ENCODE measurements at regions not wholly inside any gene's neighbourhood (a gene's known extent, or its start where the extent isn't known, plus 50 kb on each side); places are given as distances from the start of the nearest gene placed in this dataset.

DNA sequence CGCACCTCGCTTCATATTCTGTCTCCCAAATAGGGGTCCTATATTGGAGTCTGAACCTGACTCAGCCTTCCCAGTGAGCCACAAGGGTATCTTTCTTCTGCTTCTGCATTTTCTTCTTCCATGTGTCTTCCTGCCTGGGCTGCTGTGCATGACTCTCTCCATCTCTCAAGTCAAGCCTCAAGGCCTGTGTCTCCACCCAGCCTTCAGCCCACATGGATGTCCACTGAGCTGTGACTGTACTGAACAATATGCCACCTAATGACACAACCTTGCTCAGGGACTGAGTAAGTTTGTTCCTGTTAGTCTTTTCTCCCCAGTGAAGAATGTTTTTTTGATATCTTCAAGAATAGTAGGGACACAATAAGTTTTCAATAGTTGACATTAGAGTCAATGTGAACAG, 162.7 kb upstream of the TBX20 start:
- Mint-ChIP-seq H3K27ac (ENCODE audit: unreplicated experiment) (no peak overlapping the region), H3K36me3 (ENCODE audit: insufficient read depth, unreplicated experiment) (no peaks in the 10 kb centered on the region), H3K4me3 (ENCODE audit: low read depth, unreplicated experiment) (no peak overlapping the region), H3K4me1 (ENCODE audit: low read depth, unreplicated experiment) (no peaks in the 10 kb centered on the region), H3K9me3 (ENCODE audit: low read depth, unreplicated experiment) (no peaks in the 10 kb centered on the region), H3K27me3 (ENCODE audit: unreplicated experiment) (peaks cover 49% of the 10 kb centered on the region)
- no peak for DNase-seq
- intact Hi-C loops (cut with micrococcal nuclease; ENCODE audit: unreplicated experiment) = no loop called here
- TF ChIP-seq, protein P1, sequence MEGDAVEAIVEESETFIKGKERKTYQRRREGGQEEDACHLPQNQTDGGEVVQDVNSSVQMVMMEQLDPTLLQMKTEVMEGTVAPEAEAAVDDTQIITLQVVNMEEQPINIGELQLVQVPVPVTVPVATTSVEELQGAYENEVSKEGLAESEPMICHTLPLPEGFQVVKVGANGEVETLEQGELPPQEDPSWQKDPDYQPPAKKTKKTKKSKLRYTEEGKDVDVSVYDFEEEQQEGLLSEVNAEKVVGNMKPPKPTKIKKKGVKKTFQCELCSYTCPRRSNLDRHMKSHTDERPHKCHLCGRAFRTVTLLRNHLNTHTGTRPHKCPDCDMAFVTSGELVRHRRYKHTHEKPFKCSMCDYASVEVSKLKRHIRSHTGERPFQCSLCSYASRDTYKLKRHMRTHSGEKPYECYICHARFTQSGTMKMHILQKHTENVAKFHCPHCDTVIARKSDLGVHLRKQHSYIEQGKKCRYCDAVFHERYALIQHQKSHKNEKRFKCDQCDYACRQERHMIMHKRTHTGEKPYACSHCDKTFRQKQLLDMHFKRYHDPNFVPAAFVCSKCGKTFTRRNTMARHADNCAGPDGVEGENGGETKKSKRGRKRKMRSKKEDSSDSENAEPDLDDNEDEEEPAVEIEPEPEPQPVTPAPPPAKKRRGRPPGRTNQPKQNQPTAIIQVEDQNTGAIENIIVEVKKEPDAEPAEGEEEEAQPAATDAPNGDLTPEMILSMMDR (IDR thresholded peaks at IDR 0.05; ENCODE audit: unreplicated experiment) = no peak
- BruUV-seq (replicated peaks) = no TSS peak
- CTCF ChIA-PET = no interaction called here

DNA sequence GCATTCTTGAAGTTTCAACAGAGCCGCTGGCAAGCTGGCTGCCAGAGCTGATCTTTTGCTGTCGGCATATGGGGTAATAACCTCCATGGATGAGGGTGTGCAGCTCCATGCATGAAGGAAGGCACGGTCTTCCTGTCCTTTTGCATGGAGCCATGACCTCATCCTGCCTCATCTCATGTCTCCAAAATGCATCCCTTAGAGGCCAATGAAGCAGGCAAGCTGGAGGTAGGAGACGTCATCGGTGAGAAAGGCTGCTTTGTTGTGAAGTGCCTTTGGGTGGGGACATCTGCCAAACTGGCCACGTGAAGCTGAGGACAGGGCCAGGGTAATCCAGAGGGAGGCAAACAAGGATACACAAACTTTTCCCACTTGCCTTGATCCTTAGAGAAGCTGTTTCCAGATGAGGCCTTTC, 161.5 kb upstream of the TBX20 start:
- CTCF ChIA-PET = interaction anchor here (1.0 kb wide), 1 partner anchor 9 kb away, joined by 3 read pairs; no protein-coding TSS in a partner anchor
- H3K27ac Mint-ChIP-seq (ENCODE audit: unreplicated experiment) = no peak overlapping the region

DNA sequence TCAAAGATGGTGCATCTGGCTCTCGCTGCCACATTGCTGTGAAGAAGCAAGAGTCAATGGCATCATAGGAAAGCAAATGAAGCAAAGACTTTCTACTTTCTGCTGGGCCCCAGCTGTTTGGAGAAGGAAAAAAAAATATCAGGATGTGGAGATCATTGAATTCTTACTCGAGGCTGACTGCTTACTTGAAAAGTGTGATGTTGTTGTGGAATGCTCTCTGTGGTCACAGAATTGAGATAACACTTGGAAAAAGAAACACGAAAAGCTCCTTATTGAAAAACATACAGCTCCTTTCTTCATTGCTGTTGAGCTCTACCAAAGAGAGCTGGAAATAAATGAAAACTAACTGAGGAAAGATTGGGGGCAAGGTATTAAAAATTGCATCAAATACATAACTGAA, 157.4 kb upstream of the TBX20 start:
- CTCF ChIA-PET = no interaction called here
- no TSS peak for BruUV-seq (replicated peaks)
- intact Hi-C loops (cut with micrococcal nuclease; ENCODE audit: unreplicated experiment) = no loop called here
- DNase-seq = no peak
- Mint-ChIP-seq H3K4me3 (ENCODE audit: low read depth, unreplicated experiment) (no peak overlapping the region), H3K36me3 (ENCODE audit: insufficient read depth, unreplicated experiment) (no peaks in the 10 kb centered on the region), H3K27me3 (ENCODE audit: unreplicated experiment) (peaks cover 58% of the 10 kb centered on the region), H3K4me1 (ENCODE audit: low read depth, unreplicated experiment) (no peaks in the 10 kb centered on the region), H3K27ac (ENCODE audit: unreplicated experiment) (no peak overlapping the region), H3K9me3 (ENCODE audit: low read depth, unreplicated experiment) (no peaks in the 10 kb centered on the region)
- TF ChIP-seq, protein P1 (IDR thresholded peaks at IDR 0.05; ENCODE audit: unreplicated experiment) = no peak

More for the DNA sequence above, 161.5 kb upstream of the TBX20 start:
- intact Hi-C loops (cut with micrococcal nuclease; ENCODE audit: unreplicated experiment) = no loop called here
- Mint-ChIP-seq H3K27me3 (ENCODE audit: unreplicated experiment) (peaks cover 58% of the 10 kb centered on the region), H3K36me3 (ENCODE audit: insufficient read depth, unreplicated experiment) (no peaks in the 10 kb centered on the region), H3K4me1 (ENCODE audit: low read depth, unreplicated experiment) (no peaks in the 10 kb centered on the region), H3K9me3 (ENCODE audit: low read depth, unreplicated experiment) (no peaks in the 10 kb centered on the region), H3K4me3 (ENCODE audit: low read depth, unreplicated experiment) (no peak overlapping the region)
- TF ChIP-seq, protein P1 (IDR thresholded peaks at IDR 0.05; ENCODE audit: unreplicated experiment) = no peak
- DNase-seq = no peak
- BruUV-seq (replicated peaks) = no TSS peak

DNA sequence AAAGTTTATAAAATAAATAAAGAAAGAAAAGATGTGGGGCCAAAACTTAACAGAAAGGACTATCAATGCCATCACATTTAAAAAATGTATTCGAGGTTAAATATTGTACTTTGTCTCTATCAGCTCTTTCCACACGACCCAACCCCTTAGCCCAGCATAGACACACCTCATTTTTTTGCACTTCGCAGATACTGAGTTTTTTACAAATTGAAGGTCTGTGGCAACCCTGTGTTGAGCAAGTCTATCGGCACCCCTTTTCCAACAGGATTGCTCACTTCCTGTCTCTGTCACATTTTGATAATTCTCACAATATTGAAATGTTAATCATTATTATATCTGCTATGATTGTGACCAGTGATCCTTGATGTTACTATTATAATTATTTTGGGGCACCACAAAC, 151.6 kb upstream of the TBX20 start:
- Mint-ChIP-seq H3K4me1 (ENCODE audit: low read depth, unreplicated experiment) (no peaks in the 10 kb centered on the region), H3K36me3 (ENCODE audit: insufficient read depth, unreplicated experiment) (no peaks in the 10 kb centered on the region), H3K4me3 (ENCODE audit: low read depth, unreplicated experiment) (no peak overlapping the region), H3K27ac (ENCODE audit: unreplicated experiment) (no peak overlapping the region), H3K27me3 (ENCODE audit: unreplicated experiment) (peaks cover 30% of the 10 kb centered on the region), H3K9me3 (ENCODE audit: low read depth, unreplicated experiment) (no peaks in the 10 kb centered on the region)
- CTCF ChIA-PET = interaction anchor here (0.6 kb wide), 1 partner anchor 23 kb away, joined by 4 read pairs; no protein-coding TSS in a partner anchor
- no peak for DNase-seq
- intact Hi-C loops (cut with micrococcal nuclease; ENCODE audit: unreplicated experiment) = no loop called here
- TF ChIP-seq, protein P1 (IDR thresholded peaks at IDR 0.05; ENCODE audit: unreplicated experiment) = no peak
- BruUV-seq (replicated peaks) = no TSS peak
